Neural crest cell (in vitro differentiated cells): ENCODE measurements at regions not wholly inside any gene's neighbourhood (a gene's known extent, or its start where the extent isn't known, plus 50 kb on each side); places are given as distances from the start of the nearest gene placed in this dataset.

ENCODE experiments used
- DNase-seq: peaks from one replicate; pipeline ENCODE4 v3.0.0; 2021; ENCODE audit warnings: low read depth, mixed read lengths, low spot score
- H3K27ac Mint-ChIP-seq: one replicate; pipeline ENCODE4 v1.8.0; 2021; ENCODE audit warnings: mild to moderate bottlenecking, mixed read lengths; ENCODE audit not compliant: unreplicated experiment
- H3K27me3 Mint-ChIP-seq: 2 replicates; pipeline ENCODE4 v1.8.0; 2021; ENCODE audit warnings: low read depth, mild to moderate bottlenecking, mixed read lengths
- H3K36me3 Mint-ChIP-seq: 2 replicates; pipeline ENCODE4 v1.8.0; 2021; ENCODE audit warnings: low read depth, mild to moderate bottlenecking, mixed read lengths
- H3K4me1 Mint-ChIP-seq: 2 replicates; pipeline ENCODE4 v1.8.0; 2021; ENCODE audit warnings: mixed read lengths
- H3K4me3 Mint-ChIP-seq: one replicate; pipeline ENCODE4 v1.8.0; 2021; ENCODE audit warnings: mild to moderate bottlenecking, mixed read lengths
- H3K9me3 Mint-ChIP-seq: 2 replicates; pipeline ENCODE4 v1.8.0; 2021; ENCODE audit warnings: mixed read lengths
- CTCF ChIP-seq: fragments of 200-600 bp; sonication (generic); conservative IDR thresholded peaks from 2 replicates; pipeline ENCODE4 v1.5.0; 2021; ENCODE audit warnings: antibody characterized with exemption, mild to moderate bottlenecking

GRCh38 chr11:134530636-134531326, 118.7 kb upstream of the B3GAT1 start:
- peak overlapping the region; percentile 50 for H3K27ac Mint-ChIP-seq
- TF ChIP-seq CTCF = no peak
- no peaks in the 10 kb centered on the region for H3K9me3 Mint-ChIP-seq
- no peaks in the 10 kb centered on the region for H3K36me3 Mint-ChIP-seq
- H3K4me3 Mint-ChIP-seq = no peak overlapping the region
- H3K27me3 Mint-ChIP-seq = no peaks in the 10 kb centered on the region
- DNase-seq = no peak
- H3K4me1 Mint-ChIP-seq = peaks cover 23% of the 10 kb centered on the region

- DNase-seq = no peak
- H3K27ac Mint-ChIP-seq = peak overlapping the region; percentile 84
Measured at GRCh38 chr11:134529212-134530096, 117.4 kb upstream of the B3GAT1 start.

GRCh38 chr11:134528453-134528852, 116.4 kb upstream of the B3GAT1 start:
- no peak overlapping the region for H3K27ac Mint-ChIP-seq
- no peak for TF ChIP-seq CTCF
- DNase-seq = no peak
- peaks cover 19% of the 10 kb centered on the region for H3K4me1 Mint-ChIP-seq
- no peak overlapping the region for H3K4me3 Mint-ChIP-seq
- no peaks in the 10 kb centered on the region for H3K27me3 Mint-ChIP-seq
- H3K9me3 Mint-ChIP-seq = no peaks in the 10 kb centered on the region
- H3K36me3 Mint-ChIP-seq = no peaks in the 10 kb centered on the region

More at GRCh38 chr11:134529212-134530096, 117.4 kb upstream of the B3GAT1 start:
- Mint-ChIP-seq H3K36me3 (no peaks in the 10 kb centered on the region), H3K4me1 (peaks cover 19% of the 10 kb centered on the region), H3K27me3 (no peaks in the 10 kb centered on the region), H3K9me3 (no peaks in the 10 kb centered on the region), H3K4me3 (no peak overlapping the region)
- TF ChIP-seq CTCF = no peak

GRCh38 chr11:134527382-134528243, 115.6 kb upstream of the B3GAT1 start:
- H3K9me3 Mint-ChIP-seq = no peaks in the 10 kb centered on the region

More at GRCh38 chr11:134527382-134528243, 115.6 kb upstream of the B3GAT1 start:
- Mint-ChIP-seq H3K4me3 (no peak overlapping the region), H3K4me1 (peaks cover 19% of the 10 kb centered on the region), H3K36me3 (no peaks in the 10 kb centered on the region), H3K27me3 (no peaks in the 10 kb centered on the region), H3K27ac (no peak overlapping the region)
- no peak for TF ChIP-seq CTCF
- no peak for DNase-seq
